GM13977 (cell line): ENCODE measurements at regions not wholly inside any gene's neighbourhood (a gene's known extent, or its start where the extent isn't known, plus 50 kb on each side); places are given as distances from the start of the nearest gene placed in this dataset.

ENCODE experiments used
- DNase-seq: peaks from one replicate; pipeline ENCODE4 v3.0.0; 2012; ENCODE audit warnings: low spot score
- in situ Hi-C: fragments of 300-500 bp; cut with MboI; formaldehyde crosslinking; loops from one replicate; pipeline ENCODE4 v1.12.0; 2022; ENCODE audit warnings: low sequenced_read_pairs, low pct_unique_long_range_greater_than_20kb, mixed read lengths, inconsistent platforms; ENCODE audit not compliant: unreplicated experiment
- TF ChIP-seq, protein P1 (sequence below): IDR thresholded peaks from 2 replicates; pipeline ENCODE4 v1.5.1; 2012; ENCODE audit warnings: mild to moderate bottlenecking, control low read depth; ENCODE audit not compliant: insufficient read depth; ENCODE audit errors: extremely low read depth, missing control alignments

DNA sequence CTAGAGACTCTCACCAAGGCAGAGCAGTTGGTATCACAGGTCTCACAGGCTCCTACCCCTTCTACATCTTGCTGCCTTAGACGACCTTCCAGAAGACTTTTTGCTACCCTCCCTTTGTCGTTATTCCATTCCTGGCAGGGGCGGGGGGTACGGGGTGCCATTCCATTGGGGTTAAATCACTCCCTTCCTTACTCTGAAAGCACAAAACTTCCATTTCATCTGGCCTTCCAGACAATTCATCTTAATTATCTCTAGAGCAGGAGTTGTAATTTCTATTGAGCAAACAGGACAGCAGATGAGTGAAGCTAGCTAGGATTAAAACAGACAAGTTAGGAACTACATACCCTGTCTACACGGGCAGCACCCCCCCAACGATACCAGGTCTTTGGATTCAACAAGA lies 276.2 kb upstream of the TANK start:
- DNase-seq: no peak
- in situ Hi-C loops: no loop called here
- TF ChIP-seq, protein P1, sequence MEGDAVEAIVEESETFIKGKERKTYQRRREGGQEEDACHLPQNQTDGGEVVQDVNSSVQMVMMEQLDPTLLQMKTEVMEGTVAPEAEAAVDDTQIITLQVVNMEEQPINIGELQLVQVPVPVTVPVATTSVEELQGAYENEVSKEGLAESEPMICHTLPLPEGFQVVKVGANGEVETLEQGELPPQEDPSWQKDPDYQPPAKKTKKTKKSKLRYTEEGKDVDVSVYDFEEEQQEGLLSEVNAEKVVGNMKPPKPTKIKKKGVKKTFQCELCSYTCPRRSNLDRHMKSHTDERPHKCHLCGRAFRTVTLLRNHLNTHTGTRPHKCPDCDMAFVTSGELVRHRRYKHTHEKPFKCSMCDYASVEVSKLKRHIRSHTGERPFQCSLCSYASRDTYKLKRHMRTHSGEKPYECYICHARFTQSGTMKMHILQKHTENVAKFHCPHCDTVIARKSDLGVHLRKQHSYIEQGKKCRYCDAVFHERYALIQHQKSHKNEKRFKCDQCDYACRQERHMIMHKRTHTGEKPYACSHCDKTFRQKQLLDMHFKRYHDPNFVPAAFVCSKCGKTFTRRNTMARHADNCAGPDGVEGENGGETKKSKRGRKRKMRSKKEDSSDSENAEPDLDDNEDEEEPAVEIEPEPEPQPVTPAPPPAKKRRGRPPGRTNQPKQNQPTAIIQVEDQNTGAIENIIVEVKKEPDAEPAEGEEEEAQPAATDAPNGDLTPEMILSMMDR: no peak

DNA sequence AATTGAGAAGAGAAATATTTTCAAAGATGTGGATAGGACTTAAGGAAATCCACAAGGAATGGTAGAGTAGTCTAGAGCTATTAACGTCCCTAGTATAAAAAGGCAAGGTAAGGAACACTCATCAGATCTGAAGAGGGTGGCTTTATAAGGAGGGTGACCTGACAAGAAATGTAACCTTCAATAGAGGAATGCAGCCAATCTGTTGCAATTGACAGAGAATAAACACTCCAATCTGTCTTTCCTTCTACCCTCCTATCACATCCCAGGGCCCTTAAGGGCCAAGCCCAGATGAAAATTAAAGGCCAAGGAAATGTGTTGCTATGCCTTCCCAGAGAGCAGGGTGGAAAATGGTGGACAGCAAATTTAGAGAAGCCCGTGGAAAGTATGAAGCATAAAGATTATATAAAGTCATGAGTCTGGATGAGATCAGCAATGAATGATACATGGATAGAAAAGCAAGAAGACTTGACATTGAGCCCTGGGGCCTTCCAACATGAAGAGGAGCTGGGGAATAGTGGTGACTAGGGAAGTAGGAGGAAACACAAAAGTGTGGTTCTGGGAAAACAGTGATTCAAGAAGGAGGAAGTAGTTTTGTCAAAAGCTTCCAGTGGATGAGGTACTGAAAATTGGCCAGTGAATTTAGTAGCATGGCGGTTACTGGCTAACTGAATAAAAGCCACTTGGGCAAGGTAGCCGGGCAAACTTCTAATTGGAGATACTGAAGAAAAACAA lies 270.6 kb upstream of the TANK start:
- no peak for DNase-seq
- TF ChIP-seq, protein P1: no peak
- in situ Hi-C loops: no loop called here

DNA sequence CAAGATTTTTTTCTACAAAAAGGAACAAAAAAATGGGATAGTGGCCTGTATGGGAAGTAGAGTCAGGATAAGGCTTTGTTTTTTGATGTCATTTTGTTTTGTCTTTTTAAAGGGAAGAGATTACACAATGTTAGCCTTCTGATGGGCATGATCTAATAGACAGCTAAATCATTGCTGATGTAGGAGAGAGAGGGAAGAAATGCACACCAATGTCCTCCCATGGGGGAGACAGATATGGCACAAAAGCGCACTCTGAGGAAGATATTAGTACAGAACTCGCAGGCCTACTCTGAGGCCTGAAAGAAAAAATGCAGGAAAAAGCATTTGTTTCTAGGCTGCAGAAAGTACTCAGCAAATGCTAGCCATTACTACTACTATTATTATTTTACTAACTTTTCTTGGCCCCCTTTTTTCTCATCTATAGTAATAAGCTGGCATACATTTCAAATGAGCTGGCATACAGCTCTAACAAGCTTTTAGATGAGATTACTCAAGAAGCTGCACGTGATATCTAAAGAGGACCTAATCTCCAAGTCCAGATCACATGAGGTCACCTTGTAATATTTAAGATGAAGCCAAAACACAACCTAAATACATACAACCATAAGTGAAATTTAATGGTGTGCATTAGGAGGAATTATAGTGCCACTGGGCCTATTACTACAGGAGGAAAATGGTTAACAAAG lies 269.4 kb upstream of the TANK start:
- in situ Hi-C loops: no loop called here
- TF ChIP-seq, protein P1: no peak
- no peak for DNase-seq

DNA sequence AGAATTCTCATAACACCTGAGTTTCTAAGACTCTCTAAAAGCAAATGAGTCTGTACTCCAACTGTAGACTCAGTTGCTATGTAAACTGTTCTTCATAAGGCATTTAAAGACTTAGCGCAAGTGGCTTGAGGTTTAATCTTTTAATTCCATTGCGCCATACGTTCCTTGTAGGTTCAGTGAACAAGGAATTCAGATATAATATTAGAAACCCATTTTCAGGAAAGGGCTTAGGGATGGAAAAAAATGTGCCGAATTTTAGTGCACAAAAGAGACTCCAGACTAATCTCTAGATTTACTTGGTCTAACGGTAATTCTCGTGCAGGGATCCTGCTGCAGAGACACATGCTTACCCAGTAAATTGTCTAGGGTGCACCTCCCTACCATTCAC lies 268.9 kb upstream of the TANK start:
- in situ Hi-C loops: no loop called here
- TF ChIP-seq, protein P1: no peak
- DNase-seq: no peak

DNA sequence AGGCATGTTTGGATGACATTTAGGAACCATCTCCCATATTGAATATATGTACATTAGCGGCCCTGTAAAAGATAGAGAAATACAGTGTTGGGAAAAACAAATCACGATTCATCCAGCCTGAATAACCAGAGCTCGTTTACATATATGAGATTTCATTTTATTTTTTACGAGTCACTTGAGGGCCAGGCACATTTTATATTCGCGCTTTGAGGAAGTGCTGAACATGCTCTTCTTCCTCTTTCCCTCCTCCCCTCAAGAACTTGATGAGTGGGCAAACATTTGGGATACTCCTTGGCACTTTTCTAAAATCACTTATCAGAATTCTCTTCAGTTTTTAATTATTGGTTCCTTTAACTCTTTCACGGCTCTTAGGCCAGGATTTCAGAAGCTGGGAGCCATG lies 268.0 kb upstream of the TANK start:
- TF ChIP-seq, protein P1: no peak
- no peak for DNase-seq
- in situ Hi-C loops: no loop called here

DNA sequence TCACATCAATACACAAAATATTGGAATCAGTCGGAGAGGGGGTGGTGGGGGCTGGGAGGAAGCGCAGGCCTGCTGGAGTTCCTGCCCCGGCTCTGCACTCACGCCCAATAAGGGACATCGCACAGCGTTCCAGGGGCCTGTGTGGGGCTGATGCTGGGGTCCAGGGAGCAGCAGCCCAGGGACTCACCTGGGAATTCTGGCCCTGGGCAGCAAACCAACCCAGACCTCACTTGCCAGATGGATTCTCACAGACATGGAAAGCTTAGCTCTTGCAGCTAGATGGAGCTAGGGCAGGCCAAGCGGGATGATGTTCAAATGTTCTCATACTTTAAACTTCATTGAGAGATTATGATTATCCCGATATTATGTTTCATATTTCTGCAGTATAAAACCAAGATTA lies 266.6 kb upstream of the TANK start:
- in situ Hi-C loops: no loop called here
- TF ChIP-seq, protein P1: no peak
- DNase-seq: no peak
